ENCODE measurements at regions not wholly inside any gene's neighbourhood (a gene's known extent, or its start where the extent isn't known, plus 50 kb on each side); places are given as distances from the start of the nearest gene placed in this dataset.
"Not testable (repeated sequence)": the region's sequence is repeated elsewhere in the genome, so short reads cannot be mapped to it uniquely, and the experiment has no call there.

DNA sequence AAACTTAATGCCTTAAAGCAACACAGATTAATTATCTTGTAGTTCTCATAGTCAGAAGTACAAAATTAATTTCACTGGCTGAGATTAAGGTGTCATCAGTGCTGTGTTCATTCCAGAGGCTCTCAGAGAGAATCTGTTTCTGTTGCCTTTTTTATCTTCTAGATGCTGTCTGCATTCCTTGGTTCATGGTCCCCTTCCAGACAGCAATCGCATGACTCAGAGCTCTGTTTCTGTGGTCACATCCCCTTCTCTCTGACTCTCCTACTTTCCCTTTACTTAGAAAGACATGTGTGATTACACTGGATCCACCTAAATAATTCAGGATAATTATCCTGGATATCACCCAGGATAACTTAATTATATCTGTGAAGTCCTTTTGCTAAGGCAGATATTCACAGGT, 148.6 kb downstream of the MAIP1 start:
- no peak for DNase-seq

DNA sequence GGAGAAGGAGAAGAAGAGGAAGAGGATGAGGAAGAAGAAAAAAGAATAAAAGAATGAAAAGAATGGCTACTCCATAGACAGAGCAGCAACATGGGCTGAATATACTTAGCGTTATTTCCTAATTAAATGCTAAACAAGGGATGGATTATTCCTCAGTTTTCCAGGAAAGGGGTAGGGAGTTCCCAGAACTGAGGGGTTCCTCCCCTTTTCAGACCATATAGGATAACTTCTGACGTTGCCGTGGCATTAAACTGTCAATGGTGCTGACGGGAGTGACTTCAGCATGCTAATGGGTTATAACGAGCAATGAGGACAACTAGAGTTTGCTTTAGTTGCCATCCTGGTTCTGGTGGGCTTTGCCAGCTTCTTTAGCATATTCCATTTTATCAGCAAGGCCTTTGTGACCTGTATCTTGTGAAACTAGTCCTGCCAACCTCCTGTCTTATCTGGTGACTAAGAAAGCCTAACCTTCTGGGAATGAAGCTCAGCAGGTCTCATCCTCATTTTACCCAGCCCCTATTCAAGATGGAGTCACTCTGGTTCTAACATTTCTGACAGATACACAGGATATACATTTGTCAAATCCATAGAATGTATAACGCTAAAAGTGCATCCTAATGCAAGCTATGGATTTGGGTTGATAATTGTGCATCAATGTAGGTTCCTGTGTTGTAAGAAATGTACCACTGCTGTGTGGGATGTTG, 152.3 kb downstream of the MAIP1 start:
- DNase-seq: no peak

DNA sequence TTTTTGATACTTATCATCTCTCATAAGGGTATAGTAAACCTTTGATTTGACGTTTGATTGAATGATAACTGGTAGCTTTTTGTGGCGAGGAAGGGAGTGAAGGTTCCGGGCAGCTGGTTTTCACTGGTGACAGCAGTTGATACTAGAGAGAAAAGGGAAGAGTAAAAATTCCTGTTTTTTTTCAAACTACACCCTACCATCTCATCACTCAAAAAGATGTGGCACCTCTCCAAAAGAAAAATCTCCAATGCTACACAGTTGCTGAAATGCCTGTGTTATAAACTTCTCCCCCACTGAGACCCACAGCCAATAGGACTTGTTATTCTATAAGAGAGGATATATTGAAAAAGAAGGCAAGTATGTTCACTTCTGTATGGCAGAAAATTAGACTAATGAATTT, 154.0 kb downstream of the MAIP1 start:
- DNase-seq: no peak

DNA sequence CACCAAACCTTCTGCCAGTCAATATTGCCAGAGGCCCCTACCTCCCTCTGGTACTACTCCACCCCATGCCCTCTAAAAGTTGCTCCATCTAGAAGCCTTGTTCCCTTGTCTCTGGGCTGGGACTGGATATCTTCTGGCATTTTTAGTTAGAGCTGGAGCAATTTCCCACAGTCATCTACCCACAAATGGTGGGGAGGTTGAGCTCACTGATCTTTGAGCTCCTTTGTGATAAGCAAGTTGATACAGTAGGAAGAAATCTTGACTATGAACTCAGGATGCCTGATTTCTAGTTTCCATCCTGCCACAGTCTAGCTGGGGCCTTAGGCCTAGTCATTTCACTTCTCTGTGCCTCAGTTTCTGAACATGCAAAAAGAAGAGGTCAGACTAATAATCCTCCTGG, 155.0 kb downstream of the MAIP1 start:
- DNase-seq: no peak

DNA sequence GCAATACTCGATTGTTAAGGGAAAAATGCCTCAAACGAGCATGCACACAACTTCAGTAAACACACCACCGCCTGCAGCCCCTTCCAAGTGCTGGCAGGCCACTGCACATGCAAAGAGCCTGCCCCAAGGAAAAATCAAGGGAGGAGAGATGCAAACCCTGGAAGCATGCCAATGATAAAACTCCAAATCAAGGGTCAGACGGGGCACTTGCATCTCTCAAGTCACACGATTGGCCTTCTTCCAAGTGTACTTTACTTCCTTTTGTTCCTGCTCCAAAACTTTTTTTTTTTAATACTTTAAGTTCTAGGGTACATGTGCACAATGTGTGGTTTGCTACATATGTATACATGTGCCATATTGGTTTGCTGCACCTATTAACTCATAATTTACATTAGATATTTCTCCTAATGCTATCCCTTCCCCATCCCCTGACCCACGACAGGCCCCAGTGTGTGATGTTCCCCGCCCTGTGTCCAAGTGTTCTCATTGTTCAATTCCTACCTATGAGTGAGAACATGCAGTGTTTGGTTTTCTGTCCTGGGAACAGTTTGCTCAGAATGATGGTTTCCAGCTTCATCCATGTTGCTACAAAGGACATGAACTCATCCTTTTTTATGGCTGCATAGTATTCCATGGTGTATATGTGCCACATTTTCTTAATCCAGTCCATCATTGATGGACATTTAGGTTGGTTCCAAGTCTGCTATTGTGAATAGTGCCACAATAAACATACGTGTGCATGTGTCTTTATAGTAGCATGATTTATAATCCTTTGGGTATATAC, 157.8 kb downstream of the MAIP1 start:
- DNase-seq: not testable (repeated sequence)

DNA sequence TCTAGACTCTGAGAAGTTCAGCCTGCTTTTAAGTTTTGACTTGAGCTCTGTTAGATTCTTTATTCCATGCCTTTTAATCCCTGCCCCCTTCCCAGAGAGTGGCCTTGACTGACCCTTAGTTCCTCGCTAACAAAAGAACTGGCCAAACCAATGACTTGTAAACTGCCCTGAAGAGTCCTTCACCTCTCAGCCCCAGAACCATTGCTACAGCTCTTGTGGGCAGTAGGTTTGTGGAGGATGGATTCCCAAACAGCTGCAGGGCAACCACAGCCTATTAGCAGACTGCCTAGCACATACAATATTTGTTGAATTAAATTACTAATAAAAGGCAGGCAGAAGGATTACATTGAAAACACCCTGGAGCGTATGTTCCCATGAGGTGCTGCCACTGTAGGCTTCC, 163.9 kb downstream of the MAIP1 start:
- no peak for DNase-seq

DNA sequence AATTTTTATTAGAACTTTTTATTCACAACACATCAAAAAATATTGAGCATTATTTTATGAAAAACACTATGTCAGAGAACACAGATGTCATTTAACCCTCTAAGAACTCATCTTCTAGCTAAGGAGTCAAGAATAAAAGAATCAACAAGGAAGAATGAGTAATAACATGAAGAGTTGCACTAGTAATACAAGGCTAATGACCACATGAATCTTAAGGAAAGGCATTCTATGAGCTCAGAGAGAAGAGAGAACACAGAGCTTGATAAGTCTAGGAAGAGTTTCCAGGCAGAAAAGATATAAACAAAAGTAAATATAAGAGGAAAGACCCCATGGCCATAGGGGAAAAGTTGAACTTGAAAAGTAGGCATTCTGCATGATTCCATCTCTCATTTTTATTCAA, 166.5 kb downstream of the MAIP1 start:
- no peak for DNase-seq

DNA sequence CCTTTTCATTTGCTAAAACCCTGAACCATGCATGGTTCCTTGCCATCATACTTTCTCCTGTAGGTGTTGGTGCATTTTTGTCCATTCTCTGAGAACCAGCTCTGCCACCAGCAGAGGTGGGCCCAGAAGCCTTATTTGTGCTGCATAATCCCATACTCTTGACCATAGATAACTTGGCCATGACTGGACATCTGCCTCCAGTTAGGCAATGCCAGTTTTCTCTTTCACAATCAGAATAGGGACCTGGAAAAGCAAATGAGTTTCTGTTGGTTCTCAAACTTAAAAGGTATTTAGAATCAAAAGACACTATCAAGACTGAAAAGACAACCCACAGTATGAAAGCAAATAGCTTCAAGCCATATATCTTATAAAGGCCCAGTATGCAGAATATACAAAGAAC, 167.3 kb downstream of the MAIP1 start:
- no peak for DNase-seq

DNA sequence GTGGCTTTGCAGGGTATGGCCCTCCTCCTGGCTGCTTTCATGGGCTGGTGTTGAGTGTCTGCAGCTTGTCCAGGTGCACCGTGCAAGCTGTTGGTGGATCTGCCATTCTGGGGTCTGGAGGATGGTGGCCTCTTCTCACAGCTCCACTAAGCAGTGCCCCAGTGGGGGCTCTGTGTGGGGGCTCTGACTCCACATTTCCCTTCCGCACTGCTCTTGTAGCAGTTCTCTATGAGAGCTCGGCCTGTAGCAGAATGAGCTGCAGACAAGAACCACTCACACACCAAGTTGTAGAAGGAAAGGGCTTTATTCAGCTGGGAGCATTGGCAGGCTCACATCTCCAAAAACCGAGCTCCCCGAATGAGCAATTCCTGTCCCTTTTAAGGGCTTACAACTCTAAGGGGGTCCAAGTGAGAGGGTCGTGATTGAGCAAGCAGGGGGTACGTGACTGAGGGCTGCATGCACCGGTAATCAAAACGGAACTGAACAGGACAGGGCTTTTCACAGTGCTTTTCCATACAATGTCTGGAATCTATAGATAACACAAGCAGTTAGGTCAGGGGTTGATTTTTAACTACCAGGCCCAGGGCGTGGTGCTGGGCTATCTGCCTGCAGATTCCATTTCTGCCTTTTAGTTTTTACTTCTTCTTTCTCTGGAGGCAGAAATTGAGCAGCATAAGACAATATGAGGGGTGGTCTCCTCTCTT, 169.4 kb downstream of the MAIP1 start:
- not testable (repeated sequence) for DNase-seq

DNA sequence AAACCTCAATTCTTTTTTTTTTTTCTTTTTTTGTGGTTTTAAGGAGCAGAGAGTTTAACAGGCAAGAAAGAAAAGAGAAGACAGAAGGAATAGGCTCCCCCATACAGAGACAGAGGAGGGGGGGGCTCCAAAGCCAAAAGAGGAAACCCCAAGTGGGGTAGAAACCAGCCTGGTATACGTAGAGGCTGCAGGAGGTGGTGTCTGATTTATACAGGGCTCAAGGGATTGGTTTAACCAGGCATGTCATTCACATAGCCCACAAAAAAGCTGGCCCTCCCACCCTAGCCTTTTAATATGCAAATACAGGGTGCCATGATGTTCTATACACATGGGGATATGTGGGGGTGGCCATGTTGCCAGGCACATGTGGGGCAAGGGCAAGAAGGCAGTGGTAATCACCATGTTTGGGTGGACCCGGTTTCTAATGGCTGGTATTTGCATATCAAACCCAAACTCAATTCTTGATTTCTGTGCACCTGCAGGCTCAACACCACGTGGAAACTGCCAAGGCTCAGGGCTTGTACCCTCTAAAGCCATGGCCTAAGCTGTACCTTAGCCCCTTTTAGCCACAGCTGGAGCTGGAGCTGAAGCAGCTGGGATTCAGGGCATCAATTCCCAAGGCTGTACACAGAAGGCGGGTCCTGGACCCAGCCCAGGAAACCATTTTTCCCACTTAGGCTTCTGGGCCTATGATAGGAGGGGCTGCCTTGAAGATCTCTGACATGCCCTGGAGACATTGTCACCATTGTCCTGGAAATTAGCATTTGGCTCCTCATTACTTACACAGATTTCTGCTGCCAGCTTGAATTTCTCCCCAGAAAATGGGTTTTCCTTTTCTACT, 170.3 kb downstream of the MAIP1 start:
- no peak for DNase-seq

DNA sequence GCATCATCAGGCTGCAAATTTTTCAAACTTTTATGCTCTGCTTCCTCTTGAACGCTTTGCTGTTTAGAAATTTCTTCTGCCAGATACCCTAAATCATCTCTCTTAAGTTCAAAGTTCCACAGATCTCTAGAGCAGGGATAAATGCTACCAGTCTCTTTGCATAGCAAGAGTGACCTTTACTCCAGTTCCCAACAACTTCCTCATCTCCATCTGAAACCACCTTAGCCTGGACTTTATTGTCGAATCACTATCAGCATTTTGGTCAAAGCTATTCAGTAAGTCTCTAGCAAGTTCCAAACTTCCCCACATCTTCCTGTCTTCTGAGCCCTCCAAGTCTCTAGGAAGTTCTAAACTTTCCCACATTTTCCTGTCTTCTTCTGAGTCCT, 170.9 kb downstream of the MAIP1 start:
- DNase-seq: not testable (repeated sequence)

DNA sequence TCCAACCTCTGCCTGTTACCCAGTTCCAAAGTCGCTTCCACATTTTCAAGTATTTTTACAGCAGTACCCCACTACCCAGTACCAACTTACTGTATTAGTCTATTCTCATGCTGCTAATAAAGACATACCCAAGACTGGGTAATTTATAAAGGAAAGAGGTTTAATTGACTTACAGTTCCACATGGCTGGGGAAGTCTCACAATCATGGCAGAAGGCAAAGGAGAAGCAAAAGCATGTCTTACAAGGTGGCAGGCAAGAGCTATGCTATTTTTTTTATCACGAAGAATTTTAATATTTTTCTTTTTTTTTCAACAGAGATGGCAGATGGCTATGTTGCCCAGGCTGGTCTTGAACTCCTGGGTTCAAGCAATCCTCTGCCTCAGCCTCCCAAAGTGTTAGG, 171.3 kb downstream of the MAIP1 start:
- not testable (repeated sequence) for DNase-seq

DNA sequence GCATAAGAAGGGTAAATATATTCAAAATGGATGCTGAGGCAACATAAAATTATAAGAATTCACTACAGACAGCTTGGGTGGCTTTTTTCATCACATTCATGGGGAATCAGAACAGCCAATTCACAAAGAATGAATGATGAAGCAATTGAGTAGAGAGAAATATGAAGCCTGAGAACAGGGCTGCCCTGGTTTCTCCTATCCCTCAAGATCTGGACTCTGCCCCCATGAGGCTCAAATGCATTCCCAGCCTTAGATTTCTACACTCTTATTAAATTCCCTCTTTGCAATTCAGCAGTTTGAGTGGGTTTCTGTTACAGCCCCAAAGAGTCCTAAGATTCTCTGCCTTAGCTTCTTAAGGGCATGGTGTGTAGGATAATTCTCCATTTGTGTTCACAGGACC, 172.5 kb downstream of the MAIP1 start:
- DNase-seq: no peak

DNA sequence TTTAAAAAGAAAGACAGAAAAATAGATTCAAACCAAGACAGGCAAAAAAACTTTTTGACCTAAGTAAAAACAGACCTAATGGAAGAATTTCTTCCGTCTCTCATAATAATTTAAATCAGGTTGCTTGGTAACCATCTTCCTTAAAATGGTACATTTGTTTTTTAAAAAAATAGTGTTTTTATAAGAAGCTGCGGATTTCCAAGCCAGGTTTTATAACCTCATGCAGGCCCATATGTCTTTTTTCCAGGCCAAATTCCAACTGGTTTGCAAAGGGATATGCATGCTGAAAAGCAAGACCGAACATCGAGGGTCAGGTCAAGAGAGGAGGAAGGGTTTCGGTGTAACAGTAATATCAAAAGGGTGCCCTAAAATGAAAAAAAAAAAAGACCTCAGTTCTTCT, 172.9 kb downstream of the MAIP1 start:
- DNase-seq: no peak

DNA sequence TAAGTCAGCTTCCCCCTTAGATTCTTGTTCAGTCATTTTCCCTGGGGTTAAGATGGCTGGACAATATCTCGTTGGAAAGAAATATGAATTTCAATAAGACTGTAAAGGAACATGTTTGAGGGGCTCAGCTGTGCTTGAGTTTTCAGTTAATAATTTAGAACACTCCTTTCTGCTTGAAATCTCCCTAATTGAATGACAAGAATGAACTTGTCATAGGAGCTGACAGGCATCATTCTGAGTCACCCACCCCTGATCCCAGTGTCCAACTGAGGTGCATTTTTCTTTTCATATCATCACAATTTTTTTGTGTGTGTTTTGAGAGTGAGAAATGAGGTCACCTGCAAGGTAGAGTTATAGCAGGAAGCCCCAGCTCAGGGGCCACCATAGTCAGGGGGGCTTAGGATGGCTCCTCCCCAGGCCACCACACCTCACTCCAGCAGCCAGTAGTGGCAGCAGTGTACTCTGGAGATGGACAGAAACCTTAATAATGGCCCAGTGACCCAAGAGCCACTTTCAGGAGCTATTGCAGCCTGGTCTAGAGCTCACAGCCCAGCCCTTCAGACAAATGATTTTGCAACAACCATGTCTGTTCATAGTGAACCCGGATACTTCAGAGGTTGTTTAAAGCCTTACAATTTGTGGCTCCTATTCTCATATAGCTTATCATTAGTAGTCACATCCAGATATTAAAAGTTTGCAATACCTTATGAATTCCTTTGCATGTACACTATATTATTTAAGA, 174.5 kb downstream of the MAIP1 start:
- no peak for DNase-seq

DNA sequence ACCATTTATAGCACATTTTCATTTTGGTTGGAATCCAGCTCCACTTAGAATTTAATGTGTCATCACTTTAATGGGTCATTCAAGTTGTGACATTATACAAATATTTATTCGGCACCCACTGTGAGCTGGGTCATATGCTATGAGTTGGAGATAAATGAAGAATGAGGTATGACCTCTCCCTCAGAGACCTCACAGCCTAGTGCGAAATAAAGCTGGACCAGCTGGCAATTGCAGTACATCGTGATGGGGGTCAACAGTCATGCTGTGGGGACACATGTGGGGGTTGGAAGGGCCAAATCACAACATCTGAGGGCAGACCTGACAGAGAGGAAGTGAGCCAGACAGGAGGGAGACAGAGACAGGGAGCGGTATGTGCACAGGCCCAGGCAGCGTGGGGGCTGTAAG, 175.4 kb downstream of the MAIP1 start:
- no peak for DNase-seq

DNA sequence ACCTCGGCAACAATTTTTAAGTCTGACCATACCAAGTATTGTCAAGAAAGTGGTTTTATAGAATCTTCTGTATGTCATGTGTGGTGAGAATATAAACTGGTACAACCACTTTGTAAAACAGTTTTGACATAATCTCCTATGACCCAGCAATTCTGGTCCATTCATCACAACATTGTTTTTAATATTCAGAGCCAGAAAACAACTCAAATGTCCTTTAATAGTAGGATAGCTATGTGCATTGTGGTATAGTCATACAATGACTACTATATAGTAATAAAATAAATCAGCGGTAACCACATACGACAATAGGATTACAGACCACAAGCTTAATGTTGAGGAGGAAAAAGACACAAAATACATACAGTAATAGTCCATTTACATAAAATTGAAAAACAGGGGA, 175.2 kb upstream of the SPATS2L start:
- DNase-seq: no peak

DNA sequence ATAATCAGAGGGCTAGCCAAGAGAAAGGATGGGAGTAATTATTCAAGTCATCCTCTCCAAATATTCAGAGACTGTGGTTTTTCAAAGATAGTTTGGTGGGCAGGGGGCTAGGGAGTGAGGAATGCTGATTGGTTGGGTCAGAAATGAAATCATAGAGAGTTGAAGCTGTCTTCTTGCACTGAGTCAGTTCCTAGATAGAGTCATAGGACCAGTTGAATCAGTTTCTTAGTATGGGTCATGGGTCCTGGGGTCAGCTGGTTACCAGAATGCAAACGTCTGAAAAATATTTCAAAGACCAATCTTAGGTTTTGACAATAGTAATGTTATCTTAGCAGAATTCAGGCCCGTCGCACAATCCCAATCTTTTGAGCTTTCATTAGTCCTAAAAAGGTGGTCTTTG, 171.4 kb upstream of the SPATS2L start:
- no peak for DNase-seq

DNA sequence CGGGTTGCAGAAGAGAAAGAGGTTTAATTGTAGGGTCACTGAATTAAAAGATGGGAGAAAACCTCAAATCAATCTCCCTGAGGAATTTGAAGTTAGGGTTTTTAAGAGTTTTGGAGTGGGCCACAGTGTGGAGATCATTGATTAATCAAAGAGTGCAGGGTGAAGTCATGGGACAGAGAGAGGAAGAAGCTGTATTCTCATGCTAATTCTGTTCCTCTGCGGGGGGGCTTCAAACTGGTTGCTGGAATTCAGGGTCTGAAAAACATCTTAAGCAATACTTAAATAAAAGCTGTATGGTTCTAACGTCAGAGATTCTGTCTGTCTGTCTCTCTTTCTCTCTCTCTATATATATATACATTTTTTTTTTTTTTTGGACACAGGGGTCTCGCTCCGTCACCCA, 169.8 kb upstream of the SPATS2L start:
- DNase-seq: no peak

DNA sequence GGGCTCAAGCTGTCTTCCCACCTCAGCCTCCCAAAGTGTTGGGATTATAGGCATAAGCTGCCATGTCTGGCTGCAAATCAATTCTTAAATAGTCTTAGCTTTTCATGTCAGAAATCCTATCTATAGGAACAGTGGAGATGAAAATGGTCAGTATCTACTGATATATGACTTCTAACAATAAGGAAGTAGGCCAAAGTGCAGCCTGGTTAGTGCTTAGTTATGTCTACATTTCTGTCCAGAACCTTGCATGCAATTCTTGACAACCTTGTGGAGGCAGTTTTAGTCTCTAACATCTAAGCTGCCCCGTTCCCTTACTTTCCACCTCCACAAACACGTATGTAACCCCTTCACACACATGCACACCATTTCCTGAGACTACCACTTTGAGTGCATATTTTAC, 169.2 kb upstream of the SPATS2L start:
- no peak for DNase-seq

DNA sequence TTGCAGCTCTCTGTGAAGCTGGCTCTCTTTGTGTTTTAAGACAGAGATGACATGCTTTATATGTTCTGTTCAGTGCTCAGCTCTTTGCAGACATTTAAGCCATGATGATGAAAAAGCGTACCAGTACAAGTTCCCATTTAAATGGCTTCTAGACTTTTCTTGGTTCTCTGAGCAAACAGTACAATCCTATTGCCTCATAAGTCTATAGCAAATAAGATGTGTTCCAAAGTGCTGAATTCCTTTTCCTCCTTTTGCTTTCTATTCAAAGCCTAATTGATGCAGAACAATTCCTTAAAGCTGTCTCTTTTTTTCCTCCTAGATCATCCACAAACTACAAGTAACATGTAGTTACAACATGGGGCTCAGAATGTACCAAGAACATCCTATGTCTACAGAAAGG, 168.8 kb upstream of the SPATS2L start:
- DNase-seq: no peak

DNA sequence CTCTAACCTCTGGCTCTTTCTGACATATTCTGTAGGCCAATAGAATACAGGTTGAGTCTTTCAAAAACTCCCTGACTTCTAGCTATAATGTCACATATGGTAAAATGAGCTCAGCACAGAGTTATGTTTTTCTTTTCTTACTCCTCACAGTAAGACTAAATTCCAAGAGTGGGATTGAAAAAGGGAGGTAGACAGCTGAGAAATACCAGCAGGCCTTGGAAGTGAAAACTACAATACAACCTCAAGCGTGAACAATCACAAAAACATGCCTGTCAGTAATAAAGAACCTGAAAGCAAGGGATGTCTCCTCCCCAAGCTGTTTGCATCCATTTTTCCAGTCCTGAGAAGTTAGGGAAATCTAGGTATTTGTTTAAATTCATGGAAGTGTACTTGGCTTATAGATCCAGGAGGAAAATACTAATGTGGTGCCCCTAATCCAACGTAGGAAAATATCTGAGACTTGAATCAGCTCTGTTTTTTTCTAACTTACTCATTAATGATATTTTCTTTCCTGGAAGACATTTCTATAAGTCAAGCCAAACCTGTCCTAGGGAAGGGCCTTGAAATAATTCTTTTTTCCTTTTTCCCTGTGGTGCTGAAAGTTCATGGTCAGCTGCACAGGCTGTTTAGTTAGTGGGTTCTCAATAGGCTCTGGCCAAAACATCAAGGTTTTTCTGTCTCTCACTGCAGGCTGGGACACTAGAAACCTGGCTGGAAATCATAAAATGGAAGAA, 167.9 kb upstream of the SPATS2L start:
- DNase-seq: no peak
